OCI-LY3 (cell line): ENCODE measurements at regions not wholly inside any gene's neighbourhood (a gene's known extent, or its start where the extent isn't known, plus 50 kb on each side); places are given as distances from the start of the nearest gene placed in this dataset.

Experiments used
- CTCF ChIP-seq: fragments of 200-600, 300-600 bp; sonication (generic); IDR thresholded peaks from 2 replicates; pipeline ENCODE4 v1.5.1; 2014; ENCODE audit warnings: antibody characterized with exemption, low read length, low read depth
- EZH2phosphoT487 ChIP-seq: fragments of 200-600 bp; shearing (Covaris generic); IDR thresholded peaks from 2 replicates; pipeline ENCODE4 v1.6.1; 2018; ENCODE audit warnings: antibody characterized with exemption, mixed run types, low read depth

- no peak for TF ChIP-seq CTCF
- no peak for TF ChIP-seq EZH2phosphoT487
Measured at GRCh38 chr10:10794791-10795191, 222.9 kb upstream of the CELF2 start.
